HCT116 (cell line): ENCODE measurements at regions not wholly inside any gene's neighbourhood (a gene's known extent, or its start where the extent isn't known, plus 50 kb on each side); places are given as distances from the start of the nearest gene placed in this dataset.

Experiments used
- ATAC-seq: fragments of 200-7000 bp; cut with Tn5 transposase; 2 replicates; pipeline ENCODE4 v1.9.1; 2020; ENCODE audit warnings: mild to moderate bottlenecking, moderate library complexity
- BruUV-seq: library from RNA; stranded (reverse); fragments of 400-500 nt; replicated peaks from 2 replicates; lab custom pipeline; 2021; lab: Mats Ljungman, UMichigan
- CTCF ChIA-PET: fragments of 300-600 bp; sonication (Branson Sonifier 250); formaldehyde crosslinking; loops from one replicate; lab custom pipeline; 2021; ENCODE audit warnings: antibody characterized with exemption; lab: Charles Lee
- POLR2A ChIA-PET: fragments of 300-600, 350-600 bp; sonication (Branson Sonifier 250); formaldehyde crosslinking; loops from one replicate; lab custom pipeline; 2021; ENCODE audit warnings: antibody characterized with exemption; lab: Charles Lee
- RAD21 ChIA-PET, 2 experiments: fragments of 300-600 bp; sonication (Branson Sonifier 250); formaldehyde crosslinking; loops; one replicate each; lab custom pipeline; 2023; ENCODE audit warnings: low total read pairs in 2 of 2; ENCODE audit not compliant: uncharacterized antibody in 2 of 2, unreplicated experiment in 2 of 2, low non-redundant PET in 1 of 2; lab: Charles Lee
- DNase-seq: peaks from one replicate; pipeline ENCODE4 v3.0.0-alpha.2; 2010; ENCODE audit warnings: low read depth, low spot score
- H2AFZ ChIP-seq: fragments of 200-600 bp; shearing (Covaris generic), sonication (generic); 2 replicates; pipeline ENCODE4 v1.6.1; 2017; ENCODE audit warnings: low read depth, mixed run types, mixed read lengths, antibody characterized with exemption, low read length; ENCODE audit not compliant: poor library complexity, severe bottlenecking
- H3K27ac ChIP-seq: 2 replicates; pipeline ENCODE4 v1.5.1; 2012; ENCODE audit warnings: low read depth, low read length
- H3K27me3 ChIP-seq: fragments of 200-600 bp; sonication (generic); 2 replicates; pipeline ENCODE4 v1.6.1; 2016; ENCODE audit warnings: mixed run types, low read length, mixed read lengths; ENCODE audit not compliant: insufficient read depth
- H3K36me3 ChIP-seq, 2 experiments: fragments of 200-500 bp in 1 of 2; fragments of 200-600 bp in 1 of 2; sonication (Bioruptor generic) in 1 of 2; sonication (generic) in 1 of 2; 2 replicates each; pipeline versions ENCODE4 v1.5.1 to v1.6.1; 2014 to 2016; ENCODE audit warnings: low read length in 2 of 2, inconsistent platforms in 1 of 2, mixed read lengths in 1 of 2, mixed run types in 1 of 2; ENCODE audit not compliant: insufficient read depth in 2 of 2, control insufficient read depth in 1 of 2
- H3K4me1 ChIP-seq, 2 experiments: fragments of 200-600 bp in 1 of 2; sonication (generic) in 1 of 2; 2 replicates each; pipeline versions ENCODE4 v1.5.1 to v1.6.1; 2012 to 2017; ENCODE audit warnings: low read length in 2 of 2, inconsistent platforms in 1 of 2, mild to moderate bottlenecking in 1 of 2, mixed read lengths in 1 of 2, mixed run types in 1 of 2, moderate library complexity in 1 of 2; ENCODE audit not compliant: insufficient read depth in 2 of 2, control insufficient read depth in 1 of 2
- H3K4me2 ChIP-seq: fragments of 200-600 bp; sonication (generic); 2 replicates; pipeline ENCODE4 v1.6.1; 2017; ENCODE audit warnings: mixed run types, low read length, mixed read lengths
- H3K4me3 ChIP-seq, 2 experiments: fragments of 200-600 bp in 1 of 2; sonication (generic) in 1 of 2; replicated peaks in 1 of 2; 2 replicates each; pipeline ENCODE4 v1.5.1; 2011 to 2016; ENCODE audit warnings: low read length in 2 of 2, control low read depth in 1 of 2, low read depth in 1 of 2, mild to moderate bottlenecking in 1 of 2, mixed read lengths in 1 of 2, mixed run types in 1 of 2
- H3K79me2 ChIP-seq: fragments of 200-600 bp; sonication (generic); 2 replicates; pipeline ENCODE4 v1.6.1; 2017; ENCODE audit warnings: mild to moderate bottlenecking, mixed run types, low read length, moderate library complexity, mixed read lengths; ENCODE audit not compliant: insufficient read depth
- H3K9ac ChIP-seq: fragments of 200-600 bp; sonication (generic); 2 replicates; pipeline ENCODE4 v1.6.1; 2016; ENCODE audit warnings: low read length, mixed read lengths
- H3K9me2 ChIP-seq: fragments of 200-600 bp; sonication (generic), shearing (Covaris generic); 2 replicates; pipeline ENCODE4 v1.6.1; 2017; ENCODE audit warnings: mixed run types, mild to moderate bottlenecking, moderate library complexity; ENCODE audit not compliant: insufficient read depth
- H3K9me3 ChIP-seq, 2 experiments: fragments of 200-500 bp in 1 of 2; fragments of 200-600 bp in 1 of 2; sonication (Bioruptor generic) in 1 of 2; sonication (generic) in 1 of 2; 2 replicates each; pipeline ENCODE4 v1.6.1; 2014 to 2017; ENCODE audit warnings: low read length in 2 of 2, mixed read lengths in 2 of 2, inconsistent platforms in 1 of 2, low read depth in 1 of 2, mild to moderate bottlenecking in 1 of 2, mixed run types in 1 of 2, moderate library complexity in 1 of 2; ENCODE audit not compliant: control insufficient read depth in 1 of 2, insufficient read depth in 1 of 2
- H4K20me1 ChIP-seq: fragments of 200-600 bp; sonication (generic), shearing (Covaris generic); 2 replicates; pipeline ENCODE4 v1.6.1; 2017; ENCODE audit warnings: mixed run types, mild to moderate bottlenecking, moderate library complexity; ENCODE audit not compliant: insufficient read depth
- CEBPB ChIP-seq: IDR thresholded peaks from 2 replicates; pipeline ENCODE4 v1.6.1; 2012; ENCODE audit warnings: low read depth
- EGR1 ChIP-seq: IDR thresholded peaks from 2 replicates; pipeline ENCODE4 v1.6.1; 2012; ENCODE audit warnings: low read depth
- ELF1 ChIP-seq: IDR thresholded peaks from 2 replicates; pipeline ENCODE4 v1.6.1; 2012; ENCODE audit warnings: low read depth, borderline replicate concordance
- EZH2 ChIP-seq: fragments of 200-600 bp; sonication (generic); IDR thresholded peaks from 2 replicates; pipeline ENCODE4 v1.6.1; 2017; ENCODE audit warnings: antibody characterized with exemption, mixed run types
- EZH2phosphoT487 ChIP-seq: fragments of 200-600 bp; IDR thresholded peaks from 2 replicates; pipeline ENCODE4 v1.6.1; 2018; ENCODE audit warnings: antibody characterized with exemption, borderline replicate concordance
- FOSL1 ChIP-seq: IDR thresholded peaks from 2 replicates; pipeline ENCODE4 v1.6.1; 2012; ENCODE audit warnings: low read depth
- MAX ChIP-seq: IDR thresholded peaks from 2 replicates; pipeline ENCODE4 v1.6.1; 2012
- POLR2A ChIP-seq: IDR thresholded peaks from 2 replicates; pipeline ENCODE4 v1.7.0; 2011; ENCODE audit warnings: borderline replicate concordance; ENCODE audit not compliant: insufficient read depth, insufficient read length; ENCODE audit errors: extremely low read depth
- POLR2AphosphoS5 ChIP-seq: IDR thresholded peaks from 2 replicates; pipeline ENCODE4 v1.6.1; 2011; ENCODE audit warnings: mild to moderate bottlenecking, low read depth, low read length, moderate library complexity
- RAD21 ChIP-seq: IDR thresholded peaks from 2 replicates; pipeline ENCODE4 v1.6.1; 2012; ENCODE audit warnings: low read depth, mild to moderate bottlenecking
- REST ChIP-seq: IDR thresholded peaks from 2 replicates; pipeline ENCODE4 v1.6.1; 2012; ENCODE audit warnings: low read depth
- SP1 ChIP-seq: IDR thresholded peaks from 2 replicates; pipeline ENCODE4 v1.6.1; 2012; ENCODE audit warnings: low read depth
- SRF ChIP-seq: IDR thresholded peaks from 2 replicates; pipeline ENCODE4 v1.6.1; 2012; ENCODE audit warnings: low read depth
- TCF7L2 ChIP-seq: IDR thresholded peaks from 2 replicates; pipeline ENCODE4 v1.7.0; 2011; ENCODE audit warnings: borderline replicate concordance, inconsistent platforms; ENCODE audit not compliant: insufficient read depth, insufficient read length; ENCODE audit errors: extremely low read depth
- YY1 ChIP-seq: IDR thresholded peaks from 2 replicates; pipeline ENCODE4 v1.6.1; 2011; ENCODE audit warnings: low read length, low read depth, moderate library complexity, mild to moderate bottlenecking; ENCODE audit not compliant: insufficient replicate concordance; ENCODE audit errors: extremely low read depth
- ZBTB33 ChIP-seq: IDR thresholded peaks from 2 replicates; pipeline ENCODE4 v1.6.1; 2011; ENCODE audit warnings: mild to moderate bottlenecking, low read length, moderate library complexity; ENCODE audit not compliant: insufficient replicate concordance; ENCODE audit errors: extremely low read depth
- ZFX ChIP-seq: fragments of 450-650 bp; IDR thresholded peaks from 2 replicates; pipeline ENCODE4 v1.6.1; 2017
- ZNF274 ChIP-seq: fragments of 200-500 bp; sonication (Bioruptor generic); IDR thresholded peaks from 2 replicates; pipeline ENCODE4 v1.6.1; 2014; ENCODE audit warnings: mild to moderate bottlenecking, low read depth, low read length, inconsistent platforms
- intact Hi-C: fragments of 100-400 bp; cut with micrococcal nuclease; formaldehyde crosslinking; loops from 2 replicates; pipeline ENCODE4 v1.10.0; 2022

DNA sequence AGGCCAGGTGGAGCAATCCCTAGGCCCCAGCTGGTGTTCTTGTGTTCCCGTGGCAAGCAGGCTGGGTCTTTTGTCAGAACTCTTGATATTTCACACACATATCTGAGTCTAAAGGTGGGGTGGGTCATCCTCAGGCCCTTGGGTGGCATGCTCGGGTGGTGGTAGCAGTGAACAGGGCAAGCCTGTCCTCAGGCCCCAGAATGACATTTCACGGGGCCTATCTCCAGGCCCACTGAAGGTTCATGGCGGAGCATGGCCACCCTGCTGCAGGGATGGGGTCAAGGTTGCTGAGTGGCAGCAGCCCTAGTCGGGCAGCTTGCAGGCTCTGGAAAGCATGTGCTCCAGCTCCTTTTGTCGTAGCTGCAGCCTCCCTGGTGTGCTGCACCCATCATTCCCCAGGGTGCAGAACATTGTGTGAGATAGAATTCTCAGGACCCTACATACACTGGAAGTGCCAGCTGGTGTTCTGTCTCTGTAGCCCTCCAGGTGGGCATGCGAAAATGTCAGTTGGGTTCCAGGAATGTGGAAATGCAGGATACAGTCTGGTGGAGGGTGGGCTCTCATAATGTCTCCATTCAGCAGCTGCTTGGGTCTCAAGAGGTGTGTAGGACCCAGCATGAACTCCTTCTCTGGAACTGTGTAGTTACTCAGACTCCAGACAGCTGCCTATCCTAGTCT, 1571.8 kb downstream of the STIM2 start:
- Histone ChIP-seq H3K4me3 (no peak overlapping the region), H3K36me3 (no peaks in the 10 kb centered on the region), H3K4me2 (no peak overlapping the region), H3K27ac (no peak overlapping the region), H3K9me3 (no peaks in the 10 kb centered on the region), H3K27me3 (no peaks in the 10 kb centered on the region), H3K4me1 (peaks cover 0 to 6% of the 10 kb centered on the region in 2 experiments; a peak in 1 of 4 replicates), H3K79me2 (no peaks in the 10 kb centered on the region), H3K9me2 (no peaks in the 10 kb centered on the region), H2AFZ (no peak overlapping the region), H4K20me1 (no peaks in the 10 kb centered on the region), H3K9ac (no peak overlapping the region)
- BruUV-seq: no TSS peak
- CTCF ChIA-PET: no interaction called here
- DNase-seq (no peak), ATAC-seq (no peak)
- intact Hi-C loops: no loop called here
- TF ChIP-seq MAX (no peak), EZH2 (no peak), POLR2AphosphoS5 (no peak), EGR1 (no peak), POLR2A (no peak), CEBPB (no peak), SP1 (no peak), ZBTB33 (no peak), EZH2phosphoT487 (no peak), SRF (no peak), ZNF274 (no peak), RAD21 (no peak), ELF1 (no peak), ZFX (no peak), TCF7L2 (no peak), FOSL1 (no peak), YY1 (no peak), REST (no peak)
- POLR2A ChIA-PET: no interaction called here
- RAD21 ChIA-PET: no interaction called here
